ENCODE measurements at regions not wholly inside any gene's neighbourhood (a gene's known extent, or its start where the extent isn't known, plus 50 kb on each side); places are given as distances from the start of the nearest gene placed in this dataset.

DNA sequence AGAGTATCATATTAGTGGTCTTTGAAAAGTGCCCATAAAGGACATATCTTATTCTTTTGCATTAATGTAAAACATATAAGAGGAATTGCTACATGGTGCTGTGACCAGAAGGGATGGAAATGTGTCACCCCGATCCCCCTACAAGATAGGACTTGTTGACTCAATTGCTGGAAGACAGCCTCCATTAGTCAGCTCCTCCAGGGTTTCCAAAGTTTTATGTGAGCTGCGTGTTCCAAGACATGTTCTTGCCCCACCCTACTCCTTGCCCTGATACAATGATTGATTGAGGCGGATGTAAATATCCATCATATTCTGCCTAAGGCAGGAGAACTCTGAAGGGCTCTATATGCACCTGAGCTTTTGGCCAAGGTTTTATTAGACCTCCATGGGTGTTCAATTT is 541.0 kb upstream of the ZEB2 start:
- no peak overlapping the region for H3K27ac Mint-ChIP-seq
- CTCF ChIA-PET, result no interaction called here
- no peak for ATAC-seq (ENCODE audit: poor library complexity)
- no peak overlapping the region for H3K27ac ChIP-seq (ENCODE audit: low read depth in 1 of 2, low read length in 2 of 2)
- DNase-seq, result no peak
- H3K27me3 ChIP-seq (ENCODE audit: control insufficient read depth in 1 of 2, insufficient read depth in 2 of 2, low read length in 2 of 2), result no peaks in the 10 kb centered on the region
- no peaks in the 10 kb centered on the region for H3K4me1 ChIP-seq (ENCODE audit: insufficient read depth, low read length)
- no peaks in the 10 kb centered on the region for H3K9me3 Mint-ChIP-seq
- TF ChIP-seq, protein P1, sequence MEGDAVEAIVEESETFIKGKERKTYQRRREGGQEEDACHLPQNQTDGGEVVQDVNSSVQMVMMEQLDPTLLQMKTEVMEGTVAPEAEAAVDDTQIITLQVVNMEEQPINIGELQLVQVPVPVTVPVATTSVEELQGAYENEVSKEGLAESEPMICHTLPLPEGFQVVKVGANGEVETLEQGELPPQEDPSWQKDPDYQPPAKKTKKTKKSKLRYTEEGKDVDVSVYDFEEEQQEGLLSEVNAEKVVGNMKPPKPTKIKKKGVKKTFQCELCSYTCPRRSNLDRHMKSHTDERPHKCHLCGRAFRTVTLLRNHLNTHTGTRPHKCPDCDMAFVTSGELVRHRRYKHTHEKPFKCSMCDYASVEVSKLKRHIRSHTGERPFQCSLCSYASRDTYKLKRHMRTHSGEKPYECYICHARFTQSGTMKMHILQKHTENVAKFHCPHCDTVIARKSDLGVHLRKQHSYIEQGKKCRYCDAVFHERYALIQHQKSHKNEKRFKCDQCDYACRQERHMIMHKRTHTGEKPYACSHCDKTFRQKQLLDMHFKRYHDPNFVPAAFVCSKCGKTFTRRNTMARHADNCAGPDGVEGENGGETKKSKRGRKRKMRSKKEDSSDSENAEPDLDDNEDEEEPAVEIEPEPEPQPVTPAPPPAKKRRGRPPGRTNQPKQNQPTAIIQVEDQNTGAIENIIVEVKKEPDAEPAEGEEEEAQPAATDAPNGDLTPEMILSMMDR (IDR thresholded peaks at IDR 0.05), result no peak
- no peaks in the 10 kb centered on the region for H3K9me3 ChIP-seq (ENCODE audit: control insufficient read depth in 1 of 2, insufficient read depth in 1 of 2, low read length in 2 of 2)
- H3K4me3 ChIP-seq (ENCODE audit: low read length), result no peak overlapping the region
- H3K4me1 Mint-ChIP-seq (ENCODE audit: low read depth), result no peaks in the 10 kb centered on the region
- POLR2A ChIA-PET, result no interaction called here
- no peak overlapping the region for H3K4me3 Mint-ChIP-seq
- no peaks in the 10 kb centered on the region for H3K36me3 ChIP-seq (ENCODE audit: insufficient read depth, low read length)
- H3K36me3 Mint-ChIP-seq (ENCODE audit: low read depth), result no peaks in the 10 kb centered on the region
- no peaks in the 10 kb centered on the region for H3K27me3 Mint-ChIP-seq
- intact Hi-C loops (cut with DNase I, micrococcal nuclease), result no loop called here

DNA sequence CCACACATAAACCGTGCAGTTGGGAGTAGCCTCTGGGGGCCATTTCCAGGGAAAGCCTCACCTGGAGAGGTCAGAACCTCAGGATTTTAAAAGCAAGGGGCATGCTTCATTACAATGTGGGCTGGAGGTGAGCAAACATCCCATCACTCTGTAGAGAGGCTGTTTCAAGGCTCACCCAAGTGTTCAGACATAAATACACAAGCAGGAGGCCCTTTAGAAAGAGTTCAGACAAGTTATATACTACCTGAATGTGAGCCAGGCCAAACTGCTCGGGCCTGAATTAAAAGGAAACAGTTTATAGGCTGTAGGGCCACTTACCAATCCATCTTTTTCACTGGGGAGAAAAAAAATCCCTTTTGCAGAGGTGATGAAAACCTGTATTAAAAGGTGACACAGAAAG is 540.0 kb upstream of the ZEB2 start:
- POLR2A ChIA-PET, result no interaction called here
- Histone ChIP-seq H3K27ac (ENCODE audit: low read depth in 1 of 2, low read length in 2 of 2) (no peak overlapping the region), H3K36me3 (ENCODE audit: insufficient read depth, low read length) (no peaks in the 10 kb centered on the region), H3K4me3 (ENCODE audit: low read length) (no peak overlapping the region), H3K9me3 (ENCODE audit: control insufficient read depth in 1 of 2, insufficient read depth in 1 of 2, low read length in 2 of 2) (no peaks in the 10 kb centered on the region), H3K4me1 (ENCODE audit: insufficient read depth, low read length) (no peaks in the 10 kb centered on the region), H3K27me3 (ENCODE audit: control insufficient read depth in 1 of 2, insufficient read depth in 2 of 2, low read length in 2 of 2) (no peaks in the 10 kb centered on the region)
- Mint-ChIP-seq H3K4me3 (no peak overlapping the region), H3K27ac (no peak overlapping the region), H3K4me1 (ENCODE audit: low read depth) (no peaks in the 10 kb centered on the region), H3K36me3 (ENCODE audit: low read depth) (no peaks in the 10 kb centered on the region), H3K27me3 (no peaks in the 10 kb centered on the region), H3K9me3 (no peaks in the 10 kb centered on the region)
- DNase-seq (no peak), ATAC-seq (ENCODE audit: poor library complexity) (no peak)
- CTCF ChIA-PET, result no interaction called here
- TF ChIP-seq, protein P1 (IDR thresholded peaks at IDR 0.05), result no peak
- intact Hi-C loops (cut with DNase I, micrococcal nuclease), result no loop called here

DNA sequence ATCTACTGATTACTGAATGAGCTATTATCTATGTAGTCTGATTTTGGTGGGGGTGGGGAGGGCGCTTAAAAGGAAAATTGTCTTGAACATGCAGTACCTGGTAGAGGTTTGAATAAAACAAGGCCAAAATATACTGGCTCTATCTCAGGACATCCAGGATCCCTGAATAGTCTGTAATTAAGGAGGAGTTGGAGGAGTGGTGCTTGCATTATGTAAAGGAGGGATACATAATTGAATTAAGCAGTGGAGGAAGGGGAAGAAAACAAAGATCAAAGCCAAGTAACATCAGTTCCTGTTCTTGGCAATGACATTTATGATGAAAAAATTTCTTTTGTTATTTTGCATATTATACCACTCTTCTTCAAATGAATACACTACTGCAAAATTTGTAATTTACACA is 539.4 kb upstream of the ZEB2 start:
- H3K27ac Mint-ChIP-seq, result no peak overlapping the region
- Histone ChIP-seq H3K27me3 (ENCODE audit: control insufficient read depth in 1 of 2, insufficient read depth in 2 of 2, low read length in 2 of 2) (no peaks in the 10 kb centered on the region), H3K9me3 (ENCODE audit: control insufficient read depth in 1 of 2, insufficient read depth in 1 of 2, low read length in 2 of 2) (no peaks in the 10 kb centered on the region), H3K4me3 (ENCODE audit: low read length) (no peak overlapping the region), H3K4me1 (ENCODE audit: insufficient read depth, low read length) (no peaks in the 10 kb centered on the region), H3K36me3 (ENCODE audit: insufficient read depth, low read length) (no peaks in the 10 kb centered on the region), H3K27ac (ENCODE audit: low read depth in 1 of 2, low read length in 2 of 2) (no peak overlapping the region)
- H3K27me3 Mint-ChIP-seq, result no peaks in the 10 kb centered on the region
- TF ChIP-seq, protein P1 (IDR thresholded peaks at IDR 0.05), result no peak
- DNase-seq (no peak), ATAC-seq (ENCODE audit: poor library complexity) (no peak)
- H3K9me3 Mint-ChIP-seq, result no peaks in the 10 kb centered on the region
- no peak overlapping the region for H3K4me3 Mint-ChIP-seq
- H3K4me1 Mint-ChIP-seq (ENCODE audit: low read depth), result no peaks in the 10 kb centered on the region
- ChIA-PET POLR2A (no interaction called here), CTCF (no interaction called here)
- intact Hi-C loops (cut with DNase I, micrococcal nuclease), result no loop called here
- H3K36me3 Mint-ChIP-seq (ENCODE audit: low read depth), result no peaks in the 10 kb centered on the region
